NCI-H2196 (cell line): ENCODE measurements at regions not wholly inside any gene's neighbourhood (a gene's known extent, or its start where the extent isn't known, plus 50 kb on each side); places are given as distances from the start of the nearest gene placed in this dataset.

ENCODE experiments used
- DNase-seq: peaks from one replicate; lab custom pipeline; 2025; ENCODE audit not compliant: unreplicated experiment; lab: John Stamatoyannopoulos, UW

GRCh38 chr2:236404346-236404745 lies 140.1 kb upstream of the ASB18 start:
- DNase-seq: no peak

- DNase-seq: no peak
These were observed 141.2 kb upstream of the ASB18 start for GRCh38 chr2:236405357-236405756.

GRCh38 chr2:236408090-236408489 lies 143.9 kb upstream of the ASB18 start:
- DNase-seq: no peak

GRCh38 chr2:236408786-236409185 lies 144.6 kb upstream of the ASB18 start:
- no peak for DNase-seq

GRCh38 chr2:236415684-236416444 lies 151.7 kb upstream of the ASB18 start:
- DNase-seq: no peak

- DNase-seq: peak; percentile 16
These were observed 152.5 kb upstream of the ACKR3 start for GRCh38 chr2:236417150-236417549.

- DNase-seq: no peak
These were observed 139.0 kb upstream of the ACKR3 start for GRCh38 chr2:236430584-236430983.

- DNase-seq: no peak
These were observed 135.0 kb upstream of the ACKR3 start for GRCh38 chr2:236434593-236434992.

- DNase-seq: no peak
These were observed 129.3 kb upstream of the ACKR3 start for GRCh38 chr2:236440110-236440881.

- DNase-seq: peak; percentile 51
These were observed 125.4 kb upstream of the ACKR3 start for GRCh38 chr2:236444187-236444586.

- DNase-seq: no peak
These were observed 123.9 kb upstream of the ACKR3 start for GRCh38 chr2:236445678-236446077.

GRCh38 chr2:236446521-236446920 lies 123.1 kb upstream of the ACKR3 start:
- DNase-seq: no peak

- peak; percentile 54 for DNase-seq
These were observed 120.4 kb upstream of the ACKR3 start for GRCh38 chr2:236449167-236449761.

- no peak for DNase-seq
These were observed 117.4 kb upstream of the ACKR3 start for GRCh38 chr2:236452238-236452637.

- no peak for DNase-seq
These were observed 115.5 kb upstream of the ACKR3 start for GRCh38 chr2:236454076-236454475.

GRCh38 chr2:236459393-236459792 lies 110.2 kb upstream of the ACKR3 start:
- DNase-seq: no peak

- no peak for DNase-seq
These were observed 105.5 kb upstream of the ACKR3 start for GRCh38 chr2:236464140-236464539.

GRCh38 chr2:236472720-236473495 lies 96.7 kb upstream of the ACKR3 start:
- no peak for DNase-seq

GRCh38 chr2:236473691-236474090 lies 95.9 kb upstream of the ACKR3 start:
- DNase-seq: no peak

- DNase-seq: no peak
These were observed 89.8 kb upstream of the ACKR3 start for GRCh38 chr2:236479814-236480213.

GRCh38 chr2:236483102-236483501 lies 86.5 kb upstream of the ACKR3 start:
- DNase-seq: no peak
